ENCODE measurements at regions not wholly inside any gene's neighbourhood (a gene's known extent, or its start where the extent isn't known, plus 50 kb on each side); places are given as distances from the start of the nearest gene placed in this dataset.

GRCh38 chr15:70447928-70448698 lies 315.2 kb downstream of the UACA start:
- Histone ChIP-seq H3K4me2 (ENCODE audit: insufficient read depth in 1 of 2, low read depth in 2 of 2, low read length in 2 of 2) (no peak overlapping the region), H2AFZ (ENCODE audit: low read length) (no peak overlapping the region; the same call in 1 of the 2 replicates), H2BK5ac (ENCODE audit: low read depth, low read length) (no peak overlapping the region), H3K23ac (ENCODE audit: insufficient read length) (no peak overlapping the region), H2BK12ac (ENCODE audit: low read depth, low read length) (no peak overlapping the region), H3K27me3 (replicated peaks in 1 of 4; ENCODE audit: control insufficient read depth in 3 of 4, extremely low read depth in 1 of 4, insufficient read depth in 3 of 4, low read length in 3 of 4) (peaks cover 0 to 5% (median 0%) of the 10 kb centered on the region in 4 experiments; a peak in 4 of 7 replicates), H3K4ac (replicated peaks; ENCODE audit: insufficient read length, low read depth, low read length) (no peak overlapping the region), H3K18ac (ENCODE audit: extremely low read depth, low read length) (no peak overlapping the region), H3K9ac (replicated peaks in 1 of 4; ENCODE audit: extremely low read depth in 1 of 4, low read depth in 3 of 4, low read length in 3 of 4) (no peak overlapping the region), H3K56ac (replicated peaks; ENCODE audit: insufficient read length, low read depth, low read length) (no peak overlapping the region), H4K20me1 (replicated peaks in 1 of 2; ENCODE audit: control insufficient read depth in 1 of 2, insufficient read depth in 2 of 2, low read length in 2 of 2) (no peaks in the 10 kb centered on the region), H3K27ac (ENCODE audit: low read depth, low read length) (no peak overlapping the region), H2AK5ac (ENCODE audit: low read depth, low read length) (no peak overlapping the region), H3K4me1 (replicated peaks in 1 of 4; ENCODE audit: control insufficient read depth in 3 of 4, insufficient read depth in 4 of 4, low read length in 3 of 4) (peaks cover 6 to 20% (median 13%) of the 10 kb centered on the region in 4 experiments), H3K14ac (ENCODE audit: insufficient read length) (no peak overlapping the region), H3K9me3 (ENCODE audit: insufficient read depth in 2 of 2, low read depth in 1 of 2, low read length in 1 of 2) (no peaks in the 10 kb centered on the region), H3K23me2 (ENCODE audit: low read depth, low read length) (peaks cover 12% of the 10 kb centered on the region; the same call in 1 of the 2 replicates), H3K79me2 (ENCODE audit: control insufficient read depth in 1 of 2, insufficient read depth in 2 of 2, low read length in 2 of 2) (no peaks in the 10 kb centered on the region), H4K8ac (ENCODE audit: extremely low read depth, insufficient read depth, low read length) (peak overlapping the region; percentile 17; the same call in 1 of the 2 replicates), H3K36me3 (ENCODE audit: control insufficient read depth in 2 of 4, insufficient read depth in 4 of 4, low read length in 3 of 4) (no peaks in the 10 kb centered on the region), H2BK120ac (replicated peaks; ENCODE audit: low read depth, low read length) (no peak overlapping the region), H4K5ac (ENCODE audit: insufficient read length, low read depth, low read length) (no peak overlapping the region), H2BK15ac (ENCODE audit: low read length) (no peak overlapping the region), H2BK20ac (ENCODE audit: low read length) (no peak overlapping the region), H4K91ac (replicated peaks; ENCODE audit: insufficient read length, low read length) (peak overlapping the region; percentile 23), H3K4me3 (ENCODE audit: extremely low read depth in 1 of 4, insufficient read depth in 2 of 4, low read depth in 3 of 4, low read length in 4 of 4) (no peak overlapping the region), H3K79me1 (ENCODE audit: low read depth, low read length) (no peaks in the 10 kb centered on the region)
- CTCF ChIA-PET (ENCODE audit: partially characterized antibody): interaction anchor here (0.6 to 2.0 kb wide), 5 partner anchors 9 to 399 kb away, joined by 3 to 4 read pairs (median 3); no protein-coding TSS in a partner anchor
- WGBS, 2 experiments (ENCODE audit: extremely low coverage in 1 of 2, insufficient coverage in 1 of 2, insufficient read length in 1 of 2, insufficient replicate concordance in 2 of 2, low coverage in 1 of 2, low lambda C conversion rate in 2 of 2, missing lambda C conversion rate in 1 of 2): 80% methylated on average over 28 of the region's 29 CpGs; no CpG with 5 or more reads in 1 of the 2 experiments
- TF ChIP-seq RAD21 (IDR thresholded peaks at IDR 0.05 in 1 of 2, conservative IDR thresholded peaks at IDR 0.05 in 1 of 2; ENCODE audit: low read depth in 2 of 2, low read length in 2 of 2) (no peak), MAFK (IDR thresholded peaks at IDR 0.05; ENCODE audit: low read depth, low read length) (no peak), CTBP2 (IDR thresholded peaks at IDR 0.05; ENCODE audit: borderline replicate concordance, insufficient read depth, insufficient read length, low read length) (no peak), PHF8 (conservative IDR thresholded peaks at IDR 0.05; ENCODE audit: low read depth, low read length) (no peak)
- FAIRE-seq (no peak), DNase-seq (ENCODE audit: low read depth in 1 of 2, low spot score in 2 of 2) (no peak)
- POLR2A ChIA-PET (ENCODE audit: partially characterized antibody): interaction anchor here (0.9 kb wide), 1 partner anchor 20 kb away, joined by 3 read pairs; no protein-coding TSS in a partner anchor

Measured in H1 (cell line).